K562 (cell line): ENCODE measurements at regions not wholly inside any gene's neighbourhood (a gene's known extent, or its start where the extent isn't known, plus 50 kb on each side); places are given as distances from the start of the nearest gene placed in this dataset.

Experiments used
- ATAC-seq: fragments of 200-7000 bp; cut with Tn5 transposase; 3 replicates; pipeline ENCODE4 v1.9.1; 2020; ENCODE audit warnings: moderate library complexity
- BruUV-seq: library from RNA; stranded (reverse); fragments of 400-500 nt; replicated peaks from 2 replicates; lab custom pipeline; 2021; lab: Mats Ljungman, UMichigan
- CTCF ChIA-PET: fragments of 300-600 bp; formaldehyde crosslinking; extraction: SDS; loops from one replicate; lab custom pipeline; 2021; ENCODE audit warnings: low intra/inter-chr PET ratio; lab: Yijun Ruan, JAX
- POLR2A ChIA-PET: fragments of 300-600, 350-650 bp; sonication (Branson Sonifier 250); formaldehyde crosslinking; extraction: SDS; loops from one replicate; lab custom pipeline; 2021; ENCODE audit warnings: antibody characterized with exemption, inconsistent platforms; lab: Yijun Ruan, JAX
- DNase-seq, 4 experiments: peaks; one replicate each; pipeline versions ENCODE4 v3.0.0 to v3.0.0-alpha.2; 2011 to 2018; ENCODE audit warnings: low spot score in 3 of 4, mixed read lengths in 3 of 4; ENCODE audit errors: extremely low read depth in 1 of 4
- FAIRE-seq: peaks from 2 replicates; lab custom pipeline; 2011; peaks lifted over from hg19 to GRCh38; lab: Jason Lieb, UNC
- H2AFZ ChIP-seq: 2 replicates; pipeline ENCODE4 v1.6.0; 2011; ENCODE audit warnings: low read depth, low read length, control low read depth, inconsistent platforms
- H3K27ac ChIP-seq: fragments of 200-600 bp; 3 replicates; pipeline ENCODE4 v1.8.0; 2011; ENCODE audit warnings: low read depth, mild to moderate bottlenecking, control low read depth, inconsistent platforms, low read length, moderate library complexity, mixed read lengths; ENCODE audit errors: extremely low read depth
- H3K27me3 ChIP-seq, 2 experiments: fragments of 300-600 bp in 1 of 2; 2 replicates in 1 of 2; 3 replicates in 1 of 2; pipeline versions ENCODE4 v1.6.0 to v1.8.0; 2011; ENCODE audit warnings: inconsistent platforms in 2 of 2, low read length in 2 of 2, mild to moderate bottlenecking in 1 of 2, mixed read lengths in 1 of 2, moderate library complexity in 1 of 2; ENCODE audit not compliant: control insufficient read depth in 2 of 2, insufficient read depth in 2 of 2
- H3K36me3 ChIP-seq: fragments of 300-600 bp; 3 replicates; pipeline ENCODE4 v1.8.0; 2011; ENCODE audit warnings: mild to moderate bottlenecking, low read length, inconsistent platforms; ENCODE audit not compliant: control insufficient read depth, insufficient read depth
- H3K4me1 ChIP-seq, 2 experiments: fragments of 200-600 bp in 1 of 2; replicated peaks in 1 of 2; 2 replicates in 1 of 2; 3 replicates in 1 of 2; pipeline versions ENCODE4 v1.5.1 to v1.8.0; 2011; ENCODE audit warnings: inconsistent platforms in 2 of 2, low read length in 2 of 2, mild to moderate bottlenecking in 1 of 2, mixed read lengths in 1 of 2, moderate library complexity in 1 of 2; ENCODE audit not compliant: control insufficient read depth in 2 of 2, insufficient read depth in 2 of 2
- H3K4me2 ChIP-seq: 2 replicates; pipeline ENCODE4 v1.6.1; 2011; ENCODE audit warnings: low read length, control low read depth, inconsistent platforms, mixed read lengths; ENCODE audit not compliant: insufficient read depth
- H3K4me3 ChIP-seq: fragments of 200-600 bp; sonication (generic), shearing (Covaris generic); 2 replicates; pipeline ENCODE4 v1.5.1; 2016; ENCODE audit warnings: control low read depth, inconsistent platforms
- H3K79me2 ChIP-seq: fragments of 200-600 bp; 3 replicates; pipeline ENCODE4 v1.8.0; 2011; ENCODE audit warnings: low read length, inconsistent platforms; ENCODE audit not compliant: control insufficient read depth, insufficient read depth
- H3K9ac ChIP-seq, 2 experiments: 2 replicates each; pipeline versions ENCODE4 v1.6.0 to v1.6.1; 2011; ENCODE audit warnings: low read depth in 2 of 2, low read length in 2 of 2, control low read depth in 1 of 2, inconsistent platforms in 1 of 2, mild to moderate bottlenecking in 1 of 2, mixed read lengths in 1 of 2; ENCODE audit not compliant: insufficient read depth in 1 of 2
- H3K9me1 ChIP-seq: one replicate; pipeline ENCODE4 v1.6.0; 2011; ENCODE audit warnings: inconsistent platforms, mild to moderate bottlenecking, low read length, moderate library complexity; ENCODE audit not compliant: control insufficient read depth, insufficient read depth
- H3K9me3 ChIP-seq: replicated peaks from 2 replicates; pipeline ENCODE4 v1.5.1; 2011; ENCODE audit warnings: low read depth, low read length, inconsistent platforms; ENCODE audit not compliant: control insufficient read depth, insufficient read depth
- H4K20me1 ChIP-seq: replicated peaks from 2 replicates; pipeline ENCODE4 v1.6.1; 2011; ENCODE audit warnings: low read length, inconsistent platforms, mixed read lengths; ENCODE audit not compliant: control insufficient read depth, insufficient read depth
- CBFB ChIP-seq: sonication (generic); formaldehyde crosslinking; IDR thresholded peaks from 2 replicates; pipeline ENCODE4 v1.4.0; 2020; ENCODE audit warnings: mild to moderate bottlenecking, missing genetic modification reagents
- CHCHD3 ChIP-seq: fragments of 250-450 bp; sonication (Bioruptor Pico); IDR thresholded peaks from 2 replicates; pipeline ENCODE4 v2.1.2; 2022; ENCODE audit warnings: mild to moderate bottlenecking
- MLX ChIP-seq, 2 experiments: fragments of 450-650 bp in 1 of 2; sonication (generic) in 1 of 2; formaldehyde crosslinking; conservative IDR thresholded peaks; 2 replicates each; pipeline versions ENCODE4 v1.4.0 to v1.8.1; 2020 to 2022; ENCODE audit warnings: mild to moderate bottlenecking in 1 of 2, missing genetic modification reagents in 1 of 2
- OTX1 ChIP-seq: fragments of 450-650 bp; formaldehyde crosslinking; IDR thresholded peaks from 2 replicates; pipeline ENCODE4 v1.4.0; 2022; ENCODE audit warnings: mild to moderate bottlenecking
- TRIM25 ChIP-seq: fragments of 450-650 bp; IDR thresholded peaks from 2 replicates; pipeline ENCODE4 v1.7.0; 2016; ENCODE audit warnings: borderline replicate concordance
- ZBED1 ChIP-seq: IDR thresholded peaks from 2 replicates; pipeline ENCODE4 v1.6.1; 2014
- ZBTB34 ChIP-seq: fragments of 250-450 bp; sonication (Bioruptor Pico); IDR thresholded peaks from 2 replicates; pipeline ENCODE4 v1.8.0; 2021; ENCODE audit warnings: mild to moderate bottlenecking, moderate library complexity
- ZNF12 ChIP-seq: sonication (generic); formaldehyde crosslinking; IDR thresholded peaks from 2 replicates; pipeline ENCODE4 v1.4.0; 2020; ENCODE audit warnings: mild to moderate bottlenecking, missing genetic modification reagents
- ZNF785 ChIP-seq: fragments of 250-450 bp; sonication (Bioruptor Pico); IDR thresholded peaks from 2 replicates; pipeline ENCODE4 v1.4.0; 2020; ENCODE audit warnings: mild to moderate bottlenecking
- ZSCAN32 ChIP-seq: fragments of 450-650 bp; formaldehyde crosslinking; IDR thresholded peaks from 2 replicates; pipeline ENCODE4 v1.4.0; 2020; ENCODE audit warnings: mild to moderate bottlenecking, moderate library complexity
- WGBS: fragments of 100-300 bp; shearing (Covaris generic); methylation state at CpG from one replicate; pipeline ENCODE4 v1.1.6; 2016; ENCODE audit warnings: low coverage, mixed read lengths; ENCODE audit not compliant: insufficient coverage; ENCODE audit errors: missing lambda C conversion rate; 5-methylcytosine and 5-hydroxymethylcytosine counted together
- in situ Hi-C: fragments of 300-500 bp; cut with MboI; formaldehyde crosslinking; loops from 4 replicates; pipeline ENCODE4 v1.15.0; 2018; ENCODE audit warnings: inconsistent platforms, mixed read lengths
- intact Hi-C: fragments of 100-400 bp; cut with micrococcal nuclease; formaldehyde crosslinking; loops from 2 replicates; pipeline ENCODE4 v1.14.2; 2022

- ChIA-PET POLR2A (no interaction called here), CTCF (no interaction called here)
- H3K27me3 ChIP-seq, result no peaks in the 10 kb centered on the region
- no TSS peak for BruUV-seq
- H3K9me3 ChIP-seq, result no peaks in the 10 kb centered on the region
- in situ Hi-C loops (no loop called here), intact Hi-C loops (no loop called here)
- H3K27ac ChIP-seq, result no peak overlapping the region
- no peak overlapping the region for H3K9ac ChIP-seq
- H3K4me1 ChIP-seq, result no peaks in the 10 kb centered on the region
- 5% methylated on average over 3 of the region's 3 CpGs for WGBS
- H3K9me1 ChIP-seq, result no peaks in the 10 kb centered on the region
- ATAC-seq (no peak), DNase-seq (no peak), FAIRE-seq (no peak)
- H3K4me2 ChIP-seq, result no peak overlapping the region
- H3K36me3 ChIP-seq, result no peaks in the 10 kb centered on the region
- H2AFZ ChIP-seq, result no peak overlapping the region
- no peaks in the 10 kb centered on the region for H4K20me1 ChIP-seq
- H3K79me2 ChIP-seq, result no peaks in the 10 kb centered on the region
- H3K4me3 ChIP-seq, result no peak overlapping the region
- TF ChIP-seq ZNF12 (CRISPR knock-in tag), result no peak
- TF ChIP-seq TRIM25, result no peak
- TF ChIP-seq ZBED1, result no peak
- no peak for TF ChIP-seq ZNF785 (CRISPR knock-in tag)
- TF ChIP-seq OTX1 (CRISPR knock-in tag), result no peak
- no peak for TF ChIP-seq MLX (CRISPR knock-in tag; conservative IDR thresholded peaks at IDR 0.05)
- no peak for TF ChIP-seq ZBTB34 (CRISPR knock-in tag)
- TF ChIP-seq ZSCAN32 (CRISPR knock-in tag), result no peak
- TF ChIP-seq CHCHD3 (CRISPR knock-in tag), result no peak
- TF ChIP-seq CBFB, result no peak
Observed at GRCh38 chr13:111939666-111940278, 127.2 kb upstream of the SOX1 start.
